Stimulated activated CD8-positive, alpha-beta memory T cell treated with anti-CD3 and anti-CD28 coated beads, Interleukin-2, amount 100 ng/mL, for 48 hours (primary cell): ENCODE measurements at regions not wholly inside any gene's neighbourhood (a gene's known extent, or its start where the extent isn't known, plus 50 kb on each side); places are given as distances from the start of the nearest gene placed in this dataset.
"Not testable (repeated sequence)": the region's sequence is repeated elsewhere in the genome, so short reads cannot be mapped to it uniquely, and the experiment has no call there.

Source experiments
- DNase-seq, 2 donors: peaks; one replicate each; pipeline ENCODE4 v3.0.0-alpha.2; 2020; ENCODE audit warnings: low read depth in 2 of 2

- no peak for DNase-seq
These were observed 114.0 kb downstream of the SLC38A4 start for GRCh38 chr12:46711756-46712155.

GRCh38 chr12:46710125-46710743 is 115.6 kb downstream of the SLC38A4 start:
- DNase-seq = no peak

- DNase-seq = no peak
These were observed 123.0 kb downstream of the SLC38A4 start for GRCh38 chr12:46702581-46703344.

GRCh38 chr12:46701356-46701755 is 124.4 kb downstream of the SLC38A4 start:
- no peak for DNase-seq

GRCh38 chr12:46699986-46700385 is 125.8 kb downstream of the SLC38A4 start:
- no peak for DNase-seq

- DNase-seq = no peak
These were observed 127.8 kb downstream of the SLC38A4 start for GRCh38 chr12:46698003-46698402.

GRCh38 chr12:46693518-46693917 is 132.3 kb downstream of the SLC38A4 start:
- DNase-seq = no peak

- DNase-seq = no peak
These were observed 132.8 kb downstream of the SLC38A4 start for GRCh38 chr12:46693034-46693433.

GRCh38 chr12:46692606-46693005 is 133.2 kb downstream of the SLC38A4 start:
- no peak for DNase-seq

GRCh38 chr12:46686267-46686942 is 139.4 kb downstream of the SLC38A4 start:
- DNase-seq = no peak

GRCh38 chr12:46684243-46684642 is 141.6 kb downstream of the SLC38A4 start:
- DNase-seq = not testable (repeated sequence)

- DNase-seq = no peak
These were observed 143.6 kb downstream of the SLC38A4 start for GRCh38 chr12:46682148-46682547.

- no peak for DNase-seq
These were observed 145.3 kb downstream of the SLC38A4 start for GRCh38 chr12:46680506-46680905.

GRCh38 chr12:46679754-46680153 is 146.0 kb downstream of the SLC38A4 start:
- DNase-seq = no peak

GRCh38 chr12:46678426-46678825 is 147.4 kb downstream of the SLC38A4 start:
- no peak for DNase-seq

- no peak for DNase-seq
These were observed 148.0 kb downstream of the SLC38A4 start for GRCh38 chr12:46677749-46678148.

GRCh38 chr12:46676797-46677520 is 148.8 kb downstream of the SLC38A4 start:
- DNase-seq = no peak

- DNase-seq = no peak
These were observed 149.4 kb downstream of the SLC38A4 start for GRCh38 chr12:46676396-46676795.

GRCh38 chr12:46675736-46676135 is 150.1 kb downstream of the SLC38A4 start:
- no peak for DNase-seq

- DNase-seq = no peak
These were observed 151.0 kb downstream of the SLC38A4 start for GRCh38 chr12:46674800-46675199.

- no peak for DNase-seq
These were observed 151.7 kb downstream of the SLC38A4 start for GRCh38 chr12:46674129-46674528.

- no peak for DNase-seq
These were observed 154.7 kb downstream of the SLC38A4 start for GRCh38 chr12:46671102-46671501.
